Suprapubic skin (tissue), 3 donors: ENCODE measurements at regions not wholly inside any gene's neighbourhood (a gene's known extent, or its start where the extent isn't known, plus 50 kb on each side); places are given as distances from the start of the nearest gene placed in this dataset.

Experiments
- CTCF ChIP-seq, 2 donors: fragments of 200-600 bp in 1 of 2; fragments of 450-650 bp in 1 of 2; sonication (generic) in 1 of 2; IDR thresholded peaks; one replicate each; pipeline ENCODE4 v1.5.1; 2016 to 2019; ENCODE audit warnings: antibody characterized with exemption in 2 of 2, mild to moderate bottlenecking in 1 of 2, moderate library complexity in 1 of 2
- EP300 ChIP-seq: sonication (generic); formaldehyde crosslinking; IDR thresholded peaks from one replicate; pipeline ENCODE4 v1.6.1; 2017; ENCODE audit warnings: antibody characterized with exemption
- POLR2A ChIP-seq, 2 donors: fragments of 450-650 bp; IDR thresholded peaks; one replicate each; pipeline ENCODE4 v1.6.1; 2017; ENCODE audit warnings: antibody characterized with exemption in 2 of 2, mild to moderate bottlenecking in 2 of 2, moderate library complexity in 2 of 2

GRCh38 chr15:96593735-96594134 is 263.2 kb downstream of the NR2F2 start:
- TF ChIP-seq CTCF (IDR thresholded peaks at IDR 0.05) = no peak
- no peak for TF ChIP-seq POLR2A (IDR thresholded peaks at IDR 0.05)
- TF ChIP-seq EP300 = no peak
